SK-N-SH (cell line): ENCODE measurements at regions not wholly inside any gene's neighbourhood (a gene's known extent, or its start where the extent isn't known, plus 50 kb on each side); places are given as distances from the start of the nearest gene placed in this dataset.

ENCODE experiments used
- CTCF ChIA-PET: fragments of 300-600, 350-600 bp; formaldehyde crosslinking; extraction: SDS; loops from one replicate; lab custom pipeline; 2021; lab: Yijun Ruan, JAX
- POLR2A ChIA-PET: fragments of 350-600 bp; sonication (Branson Sonifier 250); formaldehyde crosslinking; extraction: SDS; loops from one replicate; lab custom pipeline; 2020; ENCODE audit warnings: antibody characterized with exemption, inconsistent platforms; lab: Yijun Ruan, JAX
- DNase-seq: peaks from one replicate; pipeline ENCODE4 v3.0.0; 2012
- H2AFZ ChIP-seq: fragments of 200-600 bp; sonication (generic); 2 replicates; pipeline ENCODE4 v1.8.1; 2016; ENCODE audit warnings: antibody characterized with exemption, mild to moderate bottlenecking, low read depth
- H3F3A ChIP-seq: fragments of 200-600 bp; sonication (generic); replicated peaks from 2 replicates; pipeline ENCODE3; 2016; ENCODE audit warnings: antibody characterized with exemption, mild to moderate bottlenecking; ENCODE audit not compliant: insufficient read depth
- H3K27ac ChIP-seq, 2 experiments: fragments of 200-500 bp in 1 of 2; fragments of 200-600 bp in 1 of 2; sonication (Bioruptor generic) in 1 of 2; sonication (generic), shearing (Covaris generic) in 1 of 2; 2 replicates each; pipeline versions ENCODE4 v1.5.1 to v1.6.1; 2014 to 2016; ENCODE audit warnings: low read depth in 2 of 2, inconsistent platforms in 1 of 2, low read length in 1 of 2, mild to moderate bottlenecking in 1 of 2, mixed read lengths in 1 of 2
- H3K27me3 ChIP-seq: fragments of 200-600 bp; sonication (generic), shearing (Covaris generic); 2 replicates; pipeline ENCODE4 v1.6.1; 2016; ENCODE audit warnings: mixed run types; ENCODE audit not compliant: insufficient read depth
- H3K36me3 ChIP-seq, 2 experiments: fragments of 200-500 bp in 1 of 2; fragments of 200-600 bp in 1 of 2; sonication (Bioruptor generic) in 1 of 2; sonication (generic) in 1 of 2; replicated peaks in 1 of 2; 2 replicates each; pipeline versions ENCODE3 to v1.5.1; 2014 to 2016; ENCODE audit warnings: low read length in 1 of 2, mild to moderate bottlenecking in 1 of 2; ENCODE audit not compliant: insufficient read depth in 2 of 2, control insufficient read depth in 1 of 2
- H3K4me1 ChIP-seq, 2 experiments: fragments of 200-500 bp in 1 of 2; fragments of 200-600 bp in 1 of 2; sonication (Bioruptor generic) in 1 of 2; sonication (generic), shearing (Covaris generic) in 1 of 2; 2 replicates each; pipeline versions ENCODE4 v1.5.1 to v1.6.1; 2014 to 2016; ENCODE audit warnings: low read depth in 1 of 2, low read length in 1 of 2, mixed run types in 1 of 2; ENCODE audit not compliant: insufficient read depth in 2 of 2, control insufficient read depth in 1 of 2
- H3K4me2 ChIP-seq: fragments of 200-600 bp; sonication (generic), shearing (Covaris generic); 2 replicates; pipeline ENCODE4 v1.6.1; 2017; ENCODE audit warnings: mixed run types
- H3K4me3 ChIP-seq, 2 experiments: fragments of 200-500 bp in 1 of 2; fragments of 200-600 bp in 1 of 2; sonication (Bioruptor generic) in 1 of 2; sonication (generic), shearing (Covaris generic) in 1 of 2; 2 replicates each; pipeline versions ENCODE4 v1.5.1 to v1.8.1; 2014 to 2016; ENCODE audit warnings: low read depth in 2 of 2, inconsistent platforms in 1 of 2, low read length in 1 of 2, mild to moderate bottlenecking in 1 of 2, mixed read lengths in 1 of 2, moderate library complexity in 1 of 2
- H3K79me2 ChIP-seq: fragments of 200-600 bp; sonication (generic); 2 replicates; pipeline ENCODE4 v1.8.1; 2017; ENCODE audit warnings: mild to moderate bottlenecking; ENCODE audit not compliant: insufficient read depth
- H3K9ac ChIP-seq: fragments of 200-600 bp; sonication (generic); 2 replicates; pipeline ENCODE4 v1.6.1; 2017; ENCODE audit warnings: mixed run types
- H3K9me2 ChIP-seq: fragments of 200-600 bp; sonication (generic); 2 replicates; pipeline ENCODE4 v1.6.1; 2017; ENCODE audit warnings: mixed run types
- H3K9me3 ChIP-seq: fragments of 200-600 bp; sonication (generic); 2 replicates; pipeline ENCODE4 v1.6.1; 2017; ENCODE audit warnings: mixed run types, mild to moderate bottlenecking, moderate library complexity
- H4K20me1 ChIP-seq: fragments of 200-600 bp; sonication (generic); 2 replicates; pipeline ENCODE4 v1.6.1; 2017; ENCODE audit warnings: mild to moderate bottlenecking, mixed run types; ENCODE audit not compliant: insufficient read depth
- CHD2 ChIP-seq: fragments of 150-350 bp; IDR thresholded peaks from 2 replicates; pipeline ENCODE4 v1.6.1; 2018; ENCODE audit warnings: low read length; ENCODE audit not compliant: partially characterized antibody
- CTCF ChIP-seq: fragments of 200-600 bp; sonication (generic); IDR thresholded peaks from 2 replicates; pipeline ENCODE4 v1.6.1; 2017; ENCODE audit warnings: antibody characterized with exemption, mild to moderate bottlenecking, moderate library complexity
- EP300 ChIP-seq, 2 experiments: IDR thresholded peaks; 2 replicates each; pipeline versions ENCODE4 v1.4.0 to v1.6.1; 2012; ENCODE audit warnings: borderline replicate concordance in 1 of 2, low read depth in 1 of 2, low read length in 1 of 2
- FOSL2 ChIP-seq: IDR thresholded peaks from 2 replicates; pipeline ENCODE4 v1.4.0; 2012; ENCODE audit warnings: low read depth, mild to moderate bottlenecking, moderate library complexity, borderline replicate concordance
- FOXM1 ChIP-seq: IDR thresholded peaks from 2 replicates; pipeline ENCODE4 v1.4.0; 2012; ENCODE audit warnings: low read depth, mild to moderate bottlenecking
- GABPA ChIP-seq: IDR thresholded peaks from 2 replicates; pipeline ENCODE4 v1.4.0; 2012; ENCODE audit warnings: low read depth, mild to moderate bottlenecking
- NFIC ChIP-seq: IDR thresholded peaks from 2 replicates; pipeline ENCODE4 v1.4.0; 2012; ENCODE audit warnings: borderline replicate concordance
- NRF1 ChIP-seq: IDR thresholded peaks from 2 replicates; pipeline ENCODE4 v1.6.1; 2012; ENCODE audit warnings: low read depth, mild to moderate bottlenecking, low read length
- POLR2AphosphoS5 ChIP-seq: IDR thresholded peaks from 2 replicates; pipeline ENCODE4 v1.6.1; 2012; ENCODE audit warnings: low read depth, low read length
- RAD21 ChIP-seq: IDR thresholded peaks from 2 replicates; pipeline ENCODE4 v1.6.1; 2012; ENCODE audit warnings: mild to moderate bottlenecking, low read length
- RCOR1 ChIP-seq: fragments of 150-350 bp; IDR thresholded peaks from 2 replicates; pipeline ENCODE4 v1.6.1; 2017; ENCODE audit warnings: antibody characterized with exemption, low read length
- REST ChIP-seq: IDR thresholded peaks from 2 replicates; pipeline ENCODE4 v1.6.1; 2012; ENCODE audit warnings: mild to moderate bottlenecking, low read depth, low read length, moderate library complexity
- RFX5 ChIP-seq: IDR thresholded peaks from 2 replicates; pipeline ENCODE4 v1.6.1; 2012; ENCODE audit warnings: mild to moderate bottlenecking, improper control_type of control experiment, low read length
- RXRA ChIP-seq: IDR thresholded peaks from 2 replicates; pipeline ENCODE4 v1.4.0; 2012; ENCODE audit warnings: low read depth, mild to moderate bottlenecking, borderline replicate concordance
- SMC3 ChIP-seq: IDR thresholded peaks from 2 replicates; pipeline ENCODE4 v1.6.1; 2012; ENCODE audit warnings: low read depth, low read length, improper control_type of control experiment
- TEAD4 ChIP-seq: IDR thresholded peaks from 2 replicates; pipeline ENCODE4 v1.4.0; 2012; ENCODE audit warnings: mild to moderate bottlenecking, borderline replicate concordance; ENCODE audit not compliant: insufficient read depth
- YY1 ChIP-seq: IDR thresholded peaks from 2 replicates; pipeline ENCODE4 v1.4.0; 2012; ENCODE audit warnings: low read depth, mild to moderate bottlenecking
- WGBS: methylation state at CpG from one replicate; pipeline ENCODE4 v1.1.6; 2017; ENCODE audit warnings: low lambda C conversion rate; 5-methylcytosine and 5-hydroxymethylcytosine counted together
- TF ChIP-seq, protein P1 (sequence below): IDR thresholded peaks from 2 replicates; pipeline ENCODE4 v1.4.0; 2012; ENCODE audit warnings: low read depth, borderline replicate concordance
- TF ChIP-seq, protein P2 (sequence below): IDR thresholded peaks from 2 replicates; pipeline ENCODE4 v1.4.0; 2012; ENCODE audit warnings: low read depth

- Histone ChIP-seq H4K20me1 (no peaks in the 10 kb centered on the region), H3K4me3 (no peak overlapping the region), H3K9me2 (no peaks in the 10 kb centered on the region), H3K27me3 (no peaks in the 10 kb centered on the region), H3K4me2 (no peak overlapping the region), H3K4me1 (no peaks in the 10 kb centered on the region), H3K79me2 (no peaks in the 10 kb centered on the region), H3K36me3 (no peaks in the 10 kb centered on the region), H3K9me3 (no peaks in the 10 kb centered on the region), H3F3A (no peaks in the 10 kb centered on the region)
- no peak for DNase-seq
- CTCF ChIA-PET = interaction anchor here (1.1 to 1.5 kb wide), 2 partner anchors 25 to 46 kb away, joined by 3 to 4 read pairs; no protein-coding TSS in a partner anchor
- POLR2A ChIA-PET = no interaction called here
- WGBS = 17% methylated on average over 9 of the region's 9 CpGs
- TF ChIP-seq RCOR1 = no peak
- TF ChIP-seq RFX5 = no peak
- no peak for TF ChIP-seq RXRA
- TF ChIP-seq GABPA = no peak
- no peak for TF ChIP-seq YY1
- no peak for TF ChIP-seq POLR2AphosphoS5
- no peak for TF ChIP-seq TEAD4
- TF ChIP-seq, protein P1, sequence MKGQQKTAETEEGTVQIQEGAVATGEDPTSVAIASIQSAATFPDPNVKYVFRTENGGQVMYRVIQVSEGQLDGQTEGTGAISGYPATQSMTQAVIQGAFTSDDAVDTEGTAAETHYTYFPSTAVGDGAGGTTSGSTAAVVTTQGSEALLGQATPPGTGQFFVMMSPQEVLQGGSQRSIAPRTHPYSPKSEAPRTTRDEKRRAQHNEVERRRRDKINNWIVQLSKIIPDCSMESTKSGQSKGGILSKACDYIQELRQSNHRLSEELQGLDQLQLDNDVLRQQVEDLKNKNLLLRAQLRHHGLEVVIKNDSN = no peak
- no peak for TF ChIP-seq RAD21
- TF ChIP-seq FOSL2 = no peak
- TF ChIP-seq FOXM1 = no peak
- TF ChIP-seq CTCF = no peak
- no peak for TF ChIP-seq NRF1
- TF ChIP-seq NFIC = no peak
- TF ChIP-seq EP300 (IDR thresholded peaks at IDR 0.05; ENCODE audit: borderline replicate concordance in 1 of 2, low read depth in 1 of 2, low read length in 1 of 2) = no peak
- no peak for TF ChIP-seq SMC3
- TF ChIP-seq CHD2 = no peak
- TF ChIP-seq, protein P2, sequence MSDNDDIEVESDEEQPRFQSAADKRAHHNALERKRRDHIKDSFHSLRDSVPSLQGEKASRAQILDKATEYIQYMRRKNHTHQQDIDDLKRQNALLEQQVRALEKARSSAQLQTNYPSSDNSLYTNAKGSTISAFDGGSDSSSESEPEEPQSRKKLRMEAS = no peak
- TF ChIP-seq REST = no peak
- TF ChIP-seq, all 33 proteins: peak for 0
- Histone ChIP-seq H3K9ac (no peak overlapping the region), H2AFZ (no peak overlapping the region), H3K27ac (no peak overlapping the region)
Measured at GRCh38 chr4:156137679-156138473, 184.2 kb upstream of the CTSO start.
